Neural progenitor cell (in vitro differentiated cells): ENCODE measurements at regions not wholly inside any gene's neighbourhood (a gene's known extent, or its start where the extent isn't known, plus 50 kb on each side); places are given as distances from the start of the nearest gene placed in this dataset.
"Not testable (repeated sequence)": the region's sequence is repeated elsewhere in the genome, so short reads cannot be mapped to it uniquely, and the experiment has no call there.

ENCODE experiments used
- DNase-seq: peaks from one replicate; pipeline ENCODE4 v3.0.0-alpha.2; 2016; ENCODE audit warnings: low spot score
- H2AFZ ChIP-seq: fragments of 200-600 bp; sonication (generic); replicated peaks from 2 replicates; pipeline ENCODE4 v1.6.1; 2016; ENCODE audit warnings: antibody characterized with exemption
- H3F3A ChIP-seq: fragments of 200-600 bp; sonication (generic); 2 replicates; pipeline ENCODE4 v1.6.1; 2016; ENCODE audit warnings: antibody characterized with exemption, low read depth
- H3K27ac ChIP-seq: fragments of 200-600 bp; sonication (generic); 2 replicates; pipeline ENCODE4 v1.5.1; 2016; ENCODE audit warnings: mild to moderate bottlenecking
- H3K27me3 ChIP-seq: fragments of 200-600 bp; sonication (generic); 2 replicates; pipeline ENCODE4 v1.6.1; 2016; ENCODE audit warnings: mild to moderate bottlenecking, moderate library complexity
- H3K36me3 ChIP-seq: fragments of 200-600 bp; sonication (generic); 2 replicates; pipeline ENCODE4 v1.5.1; 2016
- H3K4me1 ChIP-seq: fragments of 200-600 bp; sonication (generic); 2 replicates; pipeline ENCODE4 v1.6.1; 2016; ENCODE audit warnings: mixed run types
- H3K4me2 ChIP-seq: fragments of 200-600 bp; sonication (generic); 2 replicates; pipeline ENCODE4 v1.6.1; 2016
- H3K4me3 ChIP-seq: fragments of 200-600 bp; sonication (generic); 2 replicates; pipeline ENCODE4 v1.5.1; 2016
- H3K79me2 ChIP-seq: fragments of 200-600 bp; sonication (generic); 2 replicates; pipeline ENCODE4 v1.6.1; 2016; ENCODE audit warnings: low read depth
- H3K9ac ChIP-seq: fragments of 200-600 bp; sonication (generic); 2 replicates; pipeline ENCODE4 v1.6.1; 2016
- H3K9me3 ChIP-seq: fragments of 200-600 bp; sonication (generic); 2 replicates; pipeline ENCODE4 v1.5.1; 2016; ENCODE audit warnings: low read depth
- H4K20me1 ChIP-seq: fragments of 200-600 bp; sonication (generic); 2 replicates; pipeline ENCODE4 v1.6.1; 2016; ENCODE audit warnings: low read depth
- H3K27ac Mint-ChIP-seq: 3 replicates; pipeline ENCODE4 v1.8.0; 2021; ENCODE audit warnings: mixed read lengths
- H3K27me3 Mint-ChIP-seq: 2 replicates; pipeline ENCODE4 v1.8.0; 2022; ENCODE audit warnings: low read depth, mild to moderate bottlenecking, inconsistent platforms, moderate library complexity, mixed read lengths; ENCODE audit not compliant: insufficient read depth
- H3K36me3 Mint-ChIP-seq: 3 replicates; pipeline ENCODE4 v1.8.0; 2021; ENCODE audit warnings: mixed read lengths
- H3K4me1 Mint-ChIP-seq: 3 replicates; pipeline ENCODE4 v1.8.0; 2021; ENCODE audit warnings: mixed read lengths
- H3K4me3 Mint-ChIP-seq: 3 replicates; pipeline ENCODE4 v1.8.0; 2021; ENCODE audit warnings: mild to moderate bottlenecking, moderate library complexity, mixed read lengths
- H3K9me3 Mint-ChIP-seq: 3 replicates; pipeline ENCODE4 v1.8.0; 2020; ENCODE audit warnings: mixed read lengths
- CTCF ChIP-seq: fragments of 200-600 bp; sonication (generic); IDR thresholded peaks from 2 replicates; pipeline ENCODE4 v1.5.1; 2017; ENCODE audit warnings: antibody characterized with exemption, mild to moderate bottlenecking
- EZH2 ChIP-seq: fragments of 200-600 bp; sonication (generic); IDR thresholded peaks from 2 replicates; pipeline ENCODE4 v1.6.1; 2017; ENCODE audit warnings: antibody characterized with exemption, mild to moderate bottlenecking, moderate library complexity
- EZH2phosphoT487 ChIP-seq: fragments of 200-600 bp; sonication (generic); IDR thresholded peaks from 2 replicates; pipeline ENCODE4 v1.6.1; 2017; ENCODE audit warnings: antibody characterized with exemption

- no peaks in the 10 kb centered on the region for H3K27me3 Mint-ChIP-seq
- H3K36me3 Mint-ChIP-seq = no peaks in the 10 kb centered on the region
- H3K36me3 ChIP-seq = no peaks in the 10 kb centered on the region
- no peaks in the 10 kb centered on the region for H4K20me1 ChIP-seq
- H2AFZ ChIP-seq = no peak overlapping the region
- no peak overlapping the region for H3K27ac ChIP-seq
- DNase-seq = no peak
- H3K79me2 ChIP-seq = no peaks in the 10 kb centered on the region
- TF ChIP-seq EZH2phosphoT487 (no peak), CTCF (no peak), EZH2 (no peak)
- no peak overlapping the region for H3K4me3 ChIP-seq
- no peak overlapping the region for H3K4me3 Mint-ChIP-seq
- no peak overlapping the region for H3K4me2 ChIP-seq
- H3K4me1 ChIP-seq = no peaks in the 10 kb centered on the region
- no peaks in the 10 kb centered on the region for H3F3A ChIP-seq
- no peaks in the 10 kb centered on the region for H3K9me3 ChIP-seq
- H3K9me3 Mint-ChIP-seq = no peaks in the 10 kb centered on the region
- no peak overlapping the region for H3K27ac Mint-ChIP-seq
- H3K4me1 Mint-ChIP-seq = no peaks in the 10 kb centered on the region
- H3K9ac ChIP-seq = no peak overlapping the region
- H3K27me3 ChIP-seq = no peaks in the 10 kb centered on the region
Measured at GRCh38 chr6:85343428-85343827, 106.5 kb upstream of the NT5E start.

- no peak overlapping the region for H3K4me3 ChIP-seq
- H3K27ac ChIP-seq = no peak overlapping the region
- H2AFZ ChIP-seq = no peak overlapping the region
- no peaks in the 10 kb centered on the region for H3K36me3 ChIP-seq
- H3K4me3 Mint-ChIP-seq = no peak overlapping the region
- H4K20me1 ChIP-seq = no peaks in the 10 kb centered on the region
- H3K27me3 Mint-ChIP-seq = peaks cover 2% of the 10 kb centered on the region
- no peaks in the 10 kb centered on the region for H3K79me2 ChIP-seq
- H3F3A ChIP-seq = no peaks in the 10 kb centered on the region
- H3K9me3 ChIP-seq = no peaks in the 10 kb centered on the region
- H3K4me1 Mint-ChIP-seq = no peaks in the 10 kb centered on the region
- no peaks in the 10 kb centered on the region for H3K9me3 Mint-ChIP-seq
- no peaks in the 10 kb centered on the region for H3K27me3 ChIP-seq
- DNase-seq = no peak
- no peaks in the 10 kb centered on the region for H3K4me1 ChIP-seq
- no peaks in the 10 kb centered on the region for H3K36me3 Mint-ChIP-seq
- no peak overlapping the region for H3K4me2 ChIP-seq
- H3K27ac Mint-ChIP-seq = no peak overlapping the region
- H3K9ac ChIP-seq = no peak overlapping the region
- TF ChIP-seq EZH2phosphoT487 (no peak), CTCF (no peak), EZH2 (no peak)
Measured at GRCh38 chr6:85329196-85329595, 120.7 kb upstream of the NT5E start.

- not testable (repeated sequence) for H3K27me3 ChIP-seq, DNase-seq, H3K4me2 ChIP-seq, H3K4me3 ChIP-seq, H3K9ac ChIP-seq, H3K36me3 Mint-ChIP-seq, H2AFZ ChIP-seq, H3K9me3 ChIP-seq, H3K4me1 ChIP-seq, H3K27me3 Mint-ChIP-seq, H3K79me2 ChIP-seq, H3K9me3 Mint-ChIP-seq, H3K27ac ChIP-seq, H3K4me1 Mint-ChIP-seq, H3K4me3 Mint-ChIP-seq, H3F3A ChIP-seq, H4K20me1 ChIP-seq, H3K27ac Mint-ChIP-seq, H3K36me3 ChIP-seq
Measured at GRCh38 chr6:85325811-85326210, 124.1 kb upstream of the NT5E start.

- Mint-ChIP-seq H3K27me3 (peaks cover 4% of the 10 kb centered on the region), H3K36me3 (no peaks in the 10 kb centered on the region), H3K9me3 (peaks cover 6% of the 10 kb centered on the region), H3K4me1 (peaks cover 2% of the 10 kb centered on the region), H3K27ac (no peak overlapping the region), H3K4me3 (no peak overlapping the region)
- H3K27me3 ChIP-seq = no peaks in the 10 kb centered on the region
- H3K9me3 ChIP-seq = no peaks in the 10 kb centered on the region
- H4K20me1 ChIP-seq = no peaks in the 10 kb centered on the region
- no peaks in the 10 kb centered on the region for H3K36me3 ChIP-seq
- H3K27ac ChIP-seq = no peak overlapping the region
- no peaks in the 10 kb centered on the region for H3K4me1 ChIP-seq
- DNase-seq = peak; percentile 89
- H3K4me3 ChIP-seq = no peak overlapping the region
- no peaks in the 10 kb centered on the region for H3F3A ChIP-seq
- TF ChIP-seq EZH2 = no peak
- peak; percentile 98 for TF ChIP-seq CTCF
- TF ChIP-seq EZH2phosphoT487 = no peak
- H3K9ac ChIP-seq = no peak overlapping the region
- no peak overlapping the region for H3K4me2 ChIP-seq
- no peak overlapping the region for H2AFZ ChIP-seq
- no peaks in the 10 kb centered on the region for H3K79me2 ChIP-seq
Measured at GRCh38 chr6:85323435-85324040, 126.3 kb upstream of the NT5E start.
